ENCODE measurements at regions not wholly inside any gene's neighbourhood (a gene's known extent, or its start where the extent isn't known, plus 50 kb on each side); places are given as distances from the start of the nearest gene placed in this dataset.
A peak's percentile ranks its signal among the peaks of the same experiment; 100 is the strongest.

DNA sequence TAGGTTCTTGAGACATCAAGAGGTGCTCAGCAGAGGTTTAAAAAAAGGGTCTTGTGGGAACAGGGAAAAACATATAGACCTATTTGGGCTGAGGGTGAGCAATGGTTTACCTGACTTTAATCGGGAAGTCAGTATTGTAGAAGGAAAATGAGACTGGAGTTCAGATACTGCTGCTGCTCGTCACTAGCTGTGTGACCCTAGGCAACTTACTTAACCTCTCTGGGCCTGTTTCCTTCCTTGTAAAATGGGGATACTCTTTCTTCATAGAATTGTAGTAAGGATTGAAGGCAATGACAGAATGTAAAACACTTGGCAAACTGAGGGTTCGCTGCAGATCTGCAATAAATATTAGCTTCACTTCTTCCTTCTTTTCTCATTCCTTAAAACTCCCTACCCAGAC is 327.5 kb upstream of the PROK2 start:
- Histone ChIP-seq H2AFZ (ENCODE audit: low read length) (no peak overlapping the region), H3K4me1 (replicated peaks in 1 of 4; ENCODE audit: control insufficient read depth in 3 of 4, insufficient read depth in 4 of 4, low read length in 3 of 4) (peaks cover 0 to 9% (median 0%) of the 10 kb centered on the region in 4 experiments; a peak in 1 of 7 replicates), H3K4me3 (ENCODE audit: extremely low read depth in 1 of 4, insufficient read depth in 2 of 4, low read depth in 3 of 4, low read length in 4 of 4) (no peak overlapping the region), H3K27ac (ENCODE audit: low read depth, low read length) (no peak overlapping the region), H3K23me2 (ENCODE audit: low read depth, low read length) (no peaks in the 10 kb centered on the region), H2BK120ac (replicated peaks; ENCODE audit: low read depth, low read length) (no peak overlapping the region), H3K56ac (replicated peaks; ENCODE audit: insufficient read length, low read depth, low read length) (no peak overlapping the region), H3K4ac (replicated peaks; ENCODE audit: insufficient read length, low read depth, low read length) (no peak overlapping the region), H2BK15ac (ENCODE audit: low read length) (no peak overlapping the region), H4K20me1 (replicated peaks in 1 of 2; ENCODE audit: control insufficient read depth in 1 of 2, insufficient read depth in 2 of 2, low read length in 2 of 2) (no peaks in the 10 kb centered on the region), H3K27me3 (replicated peaks in 1 of 4; ENCODE audit: control insufficient read depth in 3 of 4, extremely low read depth in 1 of 4, insufficient read depth in 3 of 4, low read length in 3 of 4) (no peaks in the 10 kb centered on the region), H3K79me1 (ENCODE audit: low read depth, low read length) (no peaks in the 10 kb centered on the region), H3K14ac (ENCODE audit: insufficient read length) (no peak overlapping the region), H3K18ac (ENCODE audit: extremely low read depth, low read length) (no peak overlapping the region), H3K36me3 (ENCODE audit: control insufficient read depth in 2 of 4, insufficient read depth in 4 of 4, low read length in 3 of 4) (no peaks in the 10 kb centered on the region), H3K23ac (ENCODE audit: insufficient read length) (no peak overlapping the region), H3K9me3 (ENCODE audit: insufficient read depth in 2 of 2, low read depth in 1 of 2, low read length in 1 of 2) (no peaks in the 10 kb centered on the region), H4K8ac (ENCODE audit: extremely low read depth, insufficient read depth, low read length) (no peak overlapping the region), H3K79me2 (ENCODE audit: control insufficient read depth in 1 of 2, insufficient read depth in 2 of 2, low read length in 2 of 2) (no peaks in the 10 kb centered on the region), H3K9ac (replicated peaks in 1 of 4; ENCODE audit: extremely low read depth in 1 of 4, low read depth in 3 of 4, low read length in 3 of 4) (no peak overlapping the region), H2BK12ac (ENCODE audit: low read depth, low read length) (no peak overlapping the region), H2BK5ac (ENCODE audit: low read depth, low read length) (no peak overlapping the region), H2AK5ac (ENCODE audit: low read depth, low read length) (no peak overlapping the region), H4K91ac (replicated peaks; ENCODE audit: insufficient read length, low read length) (no peak overlapping the region), H2BK20ac (ENCODE audit: low read length) (no peak overlapping the region), H4K5ac (ENCODE audit: insufficient read length, low read depth, low read length) (no peak overlapping the region), H3K4me2 (ENCODE audit: insufficient read depth in 1 of 2, low read depth in 2 of 2, low read length in 2 of 2) (no peak overlapping the region)
- ChIA-PET CTCF (ENCODE audit: partially characterized antibody) (interaction anchor here (1.3 kb wide), 1 partner anchor 710 kb away, joined by 3 read pairs; no protein-coding TSS in a partner anchor), POLR2A (ENCODE audit: partially characterized antibody) (no interaction called here)
- no peak for DNase-seq (ENCODE audit: low read depth in 1 of 2, low spot score in 2 of 2)
- FAIRE-seq, result no peak
- WGBS, 2 experiments (ENCODE audit: extremely low coverage in 1 of 2, insufficient coverage in 1 of 2, insufficient read length in 1 of 2, insufficient replicate concordance in 2 of 2, low coverage in 1 of 2, low lambda C conversion rate in 2 of 2, missing lambda C conversion rate in 1 of 2), result 78% methylated on average over 3 of the region's 3 CpGs; no CpG with 5 or more reads in 1 of the 2 experiments
- 0 out of 2 replicates have a peak, but pooled peaks have one; percentile 64 for TF ChIP-seq KDM1A (IDR thresholded peaks at IDR 0.05; ENCODE audit: borderline replicate concordance, low read length)

Measured in H1 (cell line).